NT2/D1 (cell line): ENCODE measurements at regions not wholly inside any gene's neighbourhood (a gene's known extent, or its start where the extent isn't known, plus 50 kb on each side); places are given as distances from the start of the nearest gene placed in this dataset.

ENCODE experiments used
- YY1 ChIP-seq: IDR thresholded peaks from 2 replicates; pipeline ENCODE4 v1.6.1; 2011; ENCODE audit not compliant: insufficient read length, insufficient read depth
- ZNF274 ChIP-seq: IDR thresholded peaks from 2 replicates; pipeline ENCODE4 v1.6.1; 2011; ENCODE audit warnings: mild to moderate bottlenecking, low read depth, low read length

DNA sequence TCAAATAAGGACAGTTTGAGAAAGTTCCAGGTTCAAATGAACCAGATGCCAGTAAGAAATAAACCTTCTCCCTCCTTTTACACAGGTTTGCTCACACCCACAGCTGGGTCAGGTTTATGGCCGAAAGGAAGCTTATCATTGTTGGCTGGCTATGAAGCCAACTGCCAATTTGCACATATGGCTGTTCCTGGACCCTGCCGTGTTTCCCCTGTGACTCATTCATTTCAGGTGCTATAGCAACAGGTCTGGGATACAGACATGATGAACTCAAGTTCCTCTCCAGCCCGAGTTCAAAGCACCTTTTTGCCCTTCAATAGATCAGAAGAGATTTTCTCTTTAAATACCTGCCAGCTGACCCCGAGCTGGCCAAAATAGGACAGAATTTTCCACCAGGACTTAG lies 134.4 kb upstream of the SMYD2 start:
- TF ChIP-seq ZNF274 = no peak
- TF ChIP-seq YY1 = no peak
